ENCODE measurements at regions not wholly inside any gene's neighbourhood (a gene's known extent, or its start where the extent isn't known, plus 50 kb on each side); places are given as distances from the start of the nearest gene placed in this dataset.

- no peak for ATAC-seq (ENCODE audit: insufficient number of reproducible peaks, low FRiP score, low read depth)
- no peak for DNase-seq (ENCODE audit: low spot score)
Measured at GRCh38 chr3:144770281-144770680, 798.7 kb downstream of the DIPK2A start.

GRCh38 chr3:144770915-144771351, 799.3 kb downstream of the DIPK2A start:
- no peak overlapping the region for H3K27ac ChIP-seq
- H3K4me1 ChIP-seq (ENCODE audit: control insufficient read depth in 1 of 2, low read depth in 2 of 2), result peaks cover 7 to 10% of the 10 kb centered on the region in 2 donors
- no peak overlapping the region for H3K4me3 ChIP-seq
- H3K9me3 ChIP-seq, result no peaks in the 10 kb centered on the region
- TF ChIP-seq CTCF (IDR thresholded peaks at IDR 0.05), result peak; percentile 21
- no peak for DNase-seq (ENCODE audit: low spot score)
- no peak for ATAC-seq (ENCODE audit: insufficient number of reproducible peaks, low FRiP score, low read depth)
- H3K27me3 ChIP-seq (replicated peaks; ENCODE audit: insufficient read depth), result no peaks in the 10 kb centered on the region
- H3K36me3 ChIP-seq, result no peaks in the 10 kb centered on the region

More at GRCh38 chr3:144770281-144770680, 798.7 kb downstream of the DIPK2A start:
- Histone ChIP-seq H3K9me3 (no peaks in the 10 kb centered on the region), H3K36me3 (no peaks in the 10 kb centered on the region), H3K4me1 (ENCODE audit: control insufficient read depth in 1 of 2, low read depth in 2 of 2) (peaks cover 7 to 10% of the 10 kb centered on the region in 2 donors), H3K27me3 (replicated peaks; ENCODE audit: insufficient read depth) (no peaks in the 10 kb centered on the region), H3K27ac (no peak overlapping the region), H3K4me3 (no peak overlapping the region)
- no peak for TF ChIP-seq CTCF (IDR thresholded peaks at IDR 0.05)

- no peak for TF ChIP-seq CTCF (IDR thresholded peaks at IDR 0.05)
- ATAC-seq (ENCODE audit: insufficient number of reproducible peaks, low FRiP score, low read depth), result no peak
Measured at GRCh38 chr3:144771381-144771870, 799.8 kb downstream of the DIPK2A start.

GRCh38 chr3:144772372-144772771, 800.7 kb downstream of the DIPK2A start:
- ATAC-seq (ENCODE audit: insufficient number of reproducible peaks, low FRiP score, low read depth) (no peak), DNase-seq (ENCODE audit: low spot score) (no peak)
- no peaks in the 10 kb centered on the region for H3K27me3 ChIP-seq (replicated peaks; ENCODE audit: insufficient read depth)
- no peak for TF ChIP-seq CTCF (IDR thresholded peaks at IDR 0.05)
- peaks cover 7 to 10% of the 10 kb centered on the region in 2 donors for H3K4me1 ChIP-seq (ENCODE audit: control insufficient read depth in 1 of 2, low read depth in 2 of 2)
- no peaks in the 10 kb centered on the region for H3K36me3 ChIP-seq
- H3K4me3 ChIP-seq, result no peak overlapping the region
- no peak overlapping the region for H3K27ac ChIP-seq
- no peaks in the 10 kb centered on the region for H3K9me3 ChIP-seq

More at GRCh38 chr3:144771381-144771870, 799.8 kb downstream of the DIPK2A start:
- no peaks in the 10 kb centered on the region for H3K27me3 ChIP-seq (replicated peaks; ENCODE audit: insufficient read depth)
- no peaks in the 10 kb centered on the region for H3K36me3 ChIP-seq
- no peak overlapping the region for H3K27ac ChIP-seq
- H3K4me1 ChIP-seq (ENCODE audit: control insufficient read depth in 1 of 2, low read depth in 2 of 2), result peaks cover 7 to 10% of the 10 kb centered on the region in 2 donors
- H3K9me3 ChIP-seq, result no peaks in the 10 kb centered on the region
- no peak overlapping the region for H3K4me3 ChIP-seq
- no peak for DNase-seq (ENCODE audit: low spot score)

- DNase-seq (ENCODE audit: low spot score), result no peak
- no peak for TF ChIP-seq CTCF (IDR thresholded peaks at IDR 0.05)
- no peaks in the 10 kb centered on the region for H3K36me3 ChIP-seq
- peaks cover 7 to 10% of the 10 kb centered on the region in 2 donors for H3K4me1 ChIP-seq (ENCODE audit: control insufficient read depth in 1 of 2, low read depth in 2 of 2)
- no peak overlapping the region for H3K27ac ChIP-seq
- H3K4me3 ChIP-seq, result no peak overlapping the region
- H3K9me3 ChIP-seq, result no peaks in the 10 kb centered on the region
- ATAC-seq (ENCODE audit: insufficient number of reproducible peaks, low FRiP score, low read depth), result no peak
- H3K27me3 ChIP-seq (replicated peaks; ENCODE audit: insufficient read depth), result no peaks in the 10 kb centered on the region
Measured at GRCh38 chr3:144773350-144773749, 801.7 kb downstream of the DIPK2A start.
